GM19463 (cell line): ENCODE measurements at regions not wholly inside any gene's neighbourhood (a gene's known extent, or its start where the extent isn't known, plus 50 kb on each side); places are given as distances from the start of the nearest gene placed in this dataset.
"Not testable (repeated sequence)": the region's sequence is repeated elsewhere in the genome, so short reads cannot be mapped to it uniquely, and the experiment has no call there.

ENCODE experiments used
- ATAC-seq: cut with Tn5 transposase; IDR thresholded peaks from one replicate; pipeline ENCODE4 v1.9.1; 2021; ENCODE audit warnings: mild to moderate bottlenecking, moderate library complexity; ENCODE audit not compliant: unreplicated experiment

DNA sequence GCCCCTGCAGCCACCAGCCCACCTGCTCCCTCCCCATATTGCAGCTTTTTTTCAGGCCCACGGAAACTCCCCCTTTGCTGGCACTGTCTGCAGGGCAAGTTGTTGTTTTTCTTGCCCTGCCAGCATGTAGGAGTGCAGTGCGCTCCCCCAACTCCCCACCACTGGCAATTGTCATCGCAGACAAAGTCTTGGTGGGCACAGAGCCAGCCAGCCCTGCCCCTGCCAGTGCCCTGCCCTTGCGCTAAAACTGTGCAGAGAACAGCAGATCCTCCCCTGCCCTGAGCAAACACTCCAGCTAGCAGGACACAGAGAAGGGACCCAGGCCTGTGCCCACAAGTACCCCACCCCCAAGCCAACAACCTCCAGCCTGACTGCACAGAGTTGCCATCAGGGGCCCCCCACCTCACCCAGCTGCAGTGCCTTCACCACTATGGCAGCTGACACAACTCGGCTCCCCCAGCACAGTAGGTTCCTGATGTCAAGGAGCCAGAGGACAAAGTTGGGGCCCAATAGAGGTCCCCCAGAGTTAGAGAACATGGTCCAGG is 158.1 kb upstream of the ARHGAP42 start:
- no peak for ATAC-seq

DNA sequence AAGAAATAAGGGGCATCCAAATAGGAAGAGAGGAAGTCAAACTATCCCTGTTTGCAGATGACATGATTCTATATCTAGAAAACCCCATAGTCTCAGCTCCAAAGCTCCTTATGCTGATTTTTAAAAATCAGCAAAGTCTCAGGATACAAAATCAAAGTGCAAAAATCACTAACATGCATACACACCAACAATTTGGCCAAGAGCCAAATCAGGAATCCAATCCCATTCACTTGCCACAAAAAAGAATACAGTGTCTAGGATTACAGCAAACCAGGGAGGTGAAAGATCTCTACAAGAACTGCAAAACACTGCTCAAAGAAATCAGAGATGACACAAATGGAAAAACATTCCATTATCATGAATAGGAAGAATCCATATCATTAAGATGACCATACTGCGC is 155.8 kb upstream of the ARHGAP42 start:
- not testable (repeated sequence) for ATAC-seq

DNA sequence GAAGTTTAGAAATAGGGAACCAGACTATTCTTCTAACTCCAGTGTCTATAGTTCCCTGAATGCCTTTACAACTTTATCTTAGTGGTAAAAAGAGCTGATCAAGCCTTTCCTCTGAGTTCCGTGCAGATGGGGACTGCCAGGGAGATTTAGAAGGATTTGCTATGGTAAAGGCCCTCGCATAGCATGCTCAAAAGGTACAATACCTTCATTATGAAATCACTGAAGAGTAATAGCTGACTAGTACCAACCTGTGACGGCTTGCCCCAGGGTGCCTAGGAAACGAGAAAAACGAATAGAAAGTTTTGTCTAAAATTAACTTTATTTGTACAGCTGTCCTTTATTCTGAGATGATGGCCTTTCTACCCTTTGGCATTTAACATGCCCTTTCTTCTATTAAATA is 150.1 kb upstream of the ARHGAP42 start:
- ATAC-seq, result no peak

DNA sequence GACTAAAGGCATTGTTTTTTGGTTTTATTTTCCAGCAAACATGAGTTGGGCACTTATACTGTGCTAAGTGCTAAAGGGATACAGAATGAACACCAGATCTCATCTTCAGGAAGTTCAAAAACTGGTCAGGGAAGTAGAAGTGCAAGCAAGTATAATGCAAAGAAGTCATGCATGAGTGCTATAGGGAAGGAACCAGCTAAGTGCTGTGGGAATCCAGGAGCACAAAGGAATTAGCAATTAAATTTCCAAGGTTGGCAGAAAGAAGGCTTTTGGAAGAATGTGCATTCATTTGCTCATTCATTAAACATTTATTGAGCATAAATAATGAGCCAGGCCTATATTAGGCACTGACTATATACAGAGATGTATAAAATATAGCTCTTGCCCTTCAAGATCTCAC is 143.7 kb upstream of the ARHGAP42 start:
- ATAC-seq, result no peak

DNA sequence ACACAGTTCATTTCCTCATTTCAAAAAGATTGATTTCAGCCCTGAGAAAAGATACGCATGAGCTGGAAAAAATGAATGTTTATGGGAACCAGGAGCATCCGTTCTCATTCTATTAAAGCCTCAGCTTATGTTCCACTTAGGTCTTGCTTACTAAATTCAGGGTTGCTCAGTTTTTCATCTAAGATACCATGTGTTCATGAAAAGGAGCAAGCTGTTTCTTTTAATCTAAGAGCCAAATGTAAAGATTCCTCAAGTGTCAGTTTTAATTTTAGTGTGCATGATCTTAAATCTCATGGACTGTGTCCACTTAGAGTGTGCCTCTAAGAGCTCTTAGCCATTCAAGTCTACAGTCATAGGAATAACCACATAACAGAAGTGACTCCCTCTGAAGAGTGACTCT is 141.5 kb upstream of the ARHGAP42 start:
- no peak for ATAC-seq

DNA sequence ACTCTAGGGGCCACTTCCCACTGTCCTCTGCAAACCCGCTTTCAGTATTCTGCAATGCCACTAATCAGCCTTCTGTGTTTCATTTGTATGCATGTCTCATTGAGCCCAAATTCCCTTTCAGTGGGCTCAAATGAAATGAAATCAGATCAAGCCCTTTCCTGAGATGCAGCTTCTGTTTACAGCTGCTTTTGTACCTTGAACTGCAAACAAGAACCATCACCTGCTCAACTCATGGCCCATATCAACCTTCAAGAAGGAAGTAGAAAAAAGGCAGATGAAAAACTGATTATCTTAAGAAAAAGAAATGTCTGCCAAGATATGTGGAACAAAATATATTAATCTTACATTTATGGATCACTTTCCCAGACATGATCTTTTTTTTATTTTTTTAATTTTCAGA is 141.1 kb upstream of the ARHGAP42 start:
- no peak for ATAC-seq

DNA sequence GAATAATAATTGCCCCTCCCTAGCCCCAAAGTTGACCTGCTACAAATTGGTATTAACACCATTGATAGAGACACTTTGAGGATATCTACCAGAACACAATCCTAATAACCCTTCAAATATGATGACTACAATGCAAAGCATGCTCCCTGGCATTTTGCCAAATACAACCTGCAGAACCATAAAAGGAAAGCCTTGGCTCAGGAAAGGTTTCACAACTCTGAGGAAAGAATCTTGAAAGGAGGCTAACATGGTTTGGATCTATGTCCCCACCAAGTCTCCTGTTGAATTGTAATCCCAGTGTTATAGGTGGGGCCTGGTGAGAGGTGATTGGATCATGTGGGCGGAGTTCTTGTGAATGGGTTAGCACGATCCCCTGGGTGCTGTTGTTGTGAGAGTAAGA is 140.4 kb upstream of the ARHGAP42 start:
- ATAC-seq, result no peak

DNA sequence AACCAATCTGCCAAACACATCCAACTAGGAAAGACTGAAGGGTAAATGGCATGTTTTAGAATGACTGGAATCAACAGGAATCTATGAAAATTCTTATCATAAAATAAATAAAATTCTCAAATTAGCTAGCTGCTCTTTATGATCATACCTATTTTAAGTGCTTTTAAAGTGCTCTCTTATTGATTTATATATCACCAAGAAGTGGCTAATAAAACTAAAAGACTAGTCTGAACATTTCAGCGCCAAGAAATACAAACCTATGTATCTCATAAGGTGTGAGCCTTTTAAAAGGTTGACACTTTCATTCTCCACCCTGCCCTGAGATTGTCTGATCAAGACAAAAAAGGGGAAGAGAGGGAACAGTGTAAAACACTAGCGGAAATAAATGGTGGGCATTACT is 136.8 kb upstream of the ARHGAP42 start:
- no peak for ATAC-seq

DNA sequence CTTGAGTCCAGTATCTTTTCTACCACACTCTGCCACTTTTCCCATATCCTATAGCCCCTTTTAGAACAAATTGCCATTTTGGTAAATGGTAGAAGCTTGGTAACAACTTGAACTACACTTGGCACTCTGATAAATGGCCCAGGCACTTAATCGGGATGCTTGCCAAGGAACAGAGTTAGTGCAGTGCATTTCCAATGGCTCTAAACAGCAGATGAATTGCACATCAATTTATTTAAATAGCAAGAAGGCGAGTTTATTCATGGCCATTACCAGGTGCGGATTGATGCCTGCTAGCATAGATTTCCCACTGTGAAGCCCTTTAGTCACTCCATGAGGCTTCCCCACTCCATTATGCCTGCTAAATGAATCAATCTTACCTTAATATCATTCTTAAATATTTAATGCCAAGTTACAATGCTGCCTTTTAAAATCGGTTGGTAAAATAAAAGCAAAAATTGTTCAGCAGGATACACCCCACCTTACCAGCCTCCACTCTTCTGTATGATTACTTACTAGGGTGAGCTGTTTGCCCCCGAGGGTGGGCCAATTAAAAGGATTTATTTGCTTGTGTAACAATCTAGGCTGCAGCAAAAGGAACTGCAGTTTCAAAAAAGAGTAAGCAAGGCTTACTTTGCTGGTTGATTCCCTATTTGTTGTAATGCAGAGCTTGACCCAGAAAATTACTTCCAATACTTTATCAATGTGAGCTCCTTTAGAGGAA is 136.0 kb upstream of the ARHGAP42 start:
- ATAC-seq, result no peak

DNA sequence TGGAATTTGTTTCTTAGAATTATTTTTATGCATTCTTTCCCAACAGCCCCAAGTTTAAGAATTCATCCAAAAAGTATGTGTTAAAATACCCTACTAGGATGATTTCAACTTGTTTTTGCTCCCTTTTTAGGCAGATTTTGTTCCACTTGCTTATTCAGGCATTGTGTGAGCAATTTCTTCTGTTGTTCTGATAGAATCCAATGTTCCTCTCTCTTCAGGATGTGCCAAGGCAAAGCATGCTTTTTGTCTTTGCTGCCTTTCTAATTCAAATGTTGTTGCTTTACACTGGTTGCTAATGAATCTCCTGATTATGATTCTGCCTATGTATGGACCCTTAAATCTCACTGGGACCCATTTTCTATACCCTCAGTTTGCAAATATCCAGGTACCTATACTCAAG is 131.2 kb upstream of the ARHGAP42 start:
- ATAC-seq, result no peak

DNA sequence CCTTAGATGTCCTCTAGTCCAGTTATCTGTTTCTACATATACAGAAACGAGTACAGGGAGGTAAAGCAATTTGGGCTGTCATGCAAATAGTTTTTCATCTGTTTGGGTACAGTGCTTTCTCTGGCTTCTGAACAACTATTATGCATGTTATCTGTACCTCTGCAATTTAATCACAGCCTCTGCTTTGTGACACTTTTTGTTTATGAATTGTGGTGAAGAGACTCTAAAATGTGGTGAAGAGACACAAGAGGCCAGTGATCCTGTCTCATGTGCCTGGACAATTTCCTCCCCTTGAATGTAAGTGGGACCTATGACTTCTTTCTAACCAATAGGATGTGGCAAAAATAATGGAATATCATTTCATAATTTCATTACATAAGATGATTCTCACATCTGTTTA is 130.3 kb upstream of the ARHGAP42 start:
- no peak for ATAC-seq

DNA sequence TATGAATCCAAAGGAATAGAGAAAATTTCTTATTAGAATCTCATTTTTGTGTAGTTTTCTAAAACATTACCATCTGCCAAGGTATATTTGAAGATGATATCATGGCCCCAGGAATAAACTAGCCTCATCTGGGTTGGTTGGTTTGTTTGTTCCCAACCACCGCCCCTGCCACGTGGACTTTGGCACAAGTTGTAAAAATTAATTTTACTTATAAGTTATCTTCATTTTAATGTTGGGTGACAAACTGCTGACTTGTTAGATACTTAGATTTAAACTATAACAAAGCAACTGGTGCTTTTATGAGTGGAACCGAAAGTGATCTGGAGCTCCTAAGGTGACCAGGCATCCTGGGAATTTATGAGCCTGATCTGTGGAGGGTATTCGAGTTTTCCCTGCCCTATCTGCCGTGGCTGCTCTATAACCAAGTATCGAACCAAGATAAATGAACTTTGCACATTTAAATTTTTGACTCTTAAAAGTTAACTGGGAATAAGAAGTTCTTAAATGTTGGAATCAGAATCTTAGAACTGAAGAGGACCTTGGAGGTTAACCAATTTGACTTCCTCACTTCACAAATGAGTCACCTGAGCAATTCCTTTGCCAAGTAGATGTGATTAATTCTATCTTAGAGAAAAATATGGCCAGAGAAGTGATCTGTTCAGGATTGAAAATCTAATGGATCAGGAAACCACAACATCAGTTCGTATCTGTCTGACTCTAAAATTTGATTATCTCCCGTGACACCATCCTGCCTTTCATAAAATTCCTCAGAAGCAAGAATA is 129.1 kb upstream of the ARHGAP42 start:
- no peak for ATAC-seq

DNA sequence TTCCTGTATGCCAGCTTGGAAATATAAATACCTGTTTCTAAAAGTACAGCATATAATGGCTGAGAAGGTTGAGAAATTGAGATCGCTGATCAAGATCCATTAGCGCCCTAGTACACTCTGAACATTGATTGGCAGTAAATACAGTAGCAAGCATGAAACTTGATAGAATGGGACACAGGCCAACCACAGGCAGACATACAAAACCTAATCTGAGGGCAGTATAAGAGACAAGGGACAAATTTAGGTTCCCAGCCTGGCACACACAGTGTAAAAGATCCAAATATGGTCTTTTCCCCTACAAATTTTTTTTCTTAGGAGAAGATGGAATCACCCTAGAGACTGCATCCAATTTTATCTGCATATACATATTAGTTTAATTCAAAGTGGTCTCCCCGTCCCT is 126.5 kb upstream of the ARHGAP42 start:
- no peak for ATAC-seq

DNA sequence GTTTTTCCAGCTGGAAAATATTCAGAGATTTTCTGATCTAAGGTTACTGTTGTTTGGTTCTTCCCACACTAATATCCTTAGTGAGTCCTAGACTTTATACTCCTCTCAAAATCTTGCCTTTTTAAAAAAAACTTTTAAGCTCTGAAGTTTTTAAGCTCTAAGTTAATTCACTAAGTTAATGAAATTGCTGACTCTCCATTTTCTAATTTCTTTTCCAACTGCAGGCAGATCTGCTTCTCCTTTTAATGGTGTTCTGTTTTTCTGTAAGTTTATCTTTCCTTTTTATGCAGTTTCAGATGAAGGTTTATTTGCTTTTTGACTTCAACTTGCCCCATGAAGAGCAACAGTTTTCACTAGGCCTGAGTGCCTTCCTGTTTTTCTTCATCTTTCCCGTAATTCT is 125.8 kb upstream of the ARHGAP42 start:
- no peak for ATAC-seq

DNA sequence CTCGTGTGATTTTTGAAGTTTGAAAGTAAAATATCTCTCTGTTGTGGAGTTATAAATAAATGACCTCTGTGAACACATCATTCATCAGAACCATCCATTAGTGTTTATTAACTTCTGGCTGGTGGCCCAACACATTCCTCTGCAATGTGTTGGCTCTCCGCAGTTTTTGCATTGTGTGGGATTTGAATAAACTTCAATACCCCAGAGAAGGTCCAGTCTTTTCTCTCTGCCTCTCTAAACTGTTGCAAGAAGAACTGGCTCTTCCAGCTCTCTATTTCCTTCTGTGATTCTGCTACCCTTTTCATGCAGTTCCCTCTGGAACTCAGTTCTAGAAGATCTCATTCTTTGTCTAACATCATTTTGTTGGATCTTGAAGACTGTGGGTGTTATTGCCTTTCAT is 125.0 kb upstream of the ARHGAP42 start:
- no peak for ATAC-seq

DNA sequence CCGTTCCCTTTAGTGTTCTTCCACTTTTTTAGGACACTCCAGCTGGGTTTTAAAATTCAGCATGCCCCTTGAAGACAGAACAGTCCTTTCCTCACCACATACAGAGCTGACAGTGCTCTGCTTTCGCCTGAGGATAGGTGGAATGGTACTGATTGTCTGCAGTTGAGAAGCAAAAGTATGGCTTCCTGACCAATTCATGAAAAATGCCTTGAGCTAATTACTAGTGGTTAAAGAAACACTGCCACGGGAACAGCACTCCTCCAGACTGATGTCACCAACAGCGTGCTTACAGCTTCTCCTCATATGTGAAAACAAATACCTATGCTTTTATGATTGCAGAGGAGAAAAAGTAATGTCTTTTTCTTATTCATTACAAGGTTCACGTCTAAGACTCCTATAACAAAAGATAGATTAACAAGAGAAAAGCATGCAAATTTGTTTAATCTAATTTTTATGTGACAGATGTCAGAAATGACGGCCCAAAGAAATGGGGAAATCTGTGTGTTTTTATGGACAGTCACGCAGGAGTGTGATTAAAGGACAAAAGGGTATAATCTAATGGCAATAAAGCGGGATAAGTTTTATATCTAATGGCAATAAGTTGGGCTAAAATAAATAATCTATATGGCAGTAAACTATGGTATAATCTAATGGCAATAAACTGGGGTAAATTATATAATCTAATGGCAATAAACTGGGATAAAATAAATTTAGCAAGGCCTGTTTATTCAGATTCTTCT is 123.4 kb upstream of the ARHGAP42 start:
- ATAC-seq, result no peak

DNA sequence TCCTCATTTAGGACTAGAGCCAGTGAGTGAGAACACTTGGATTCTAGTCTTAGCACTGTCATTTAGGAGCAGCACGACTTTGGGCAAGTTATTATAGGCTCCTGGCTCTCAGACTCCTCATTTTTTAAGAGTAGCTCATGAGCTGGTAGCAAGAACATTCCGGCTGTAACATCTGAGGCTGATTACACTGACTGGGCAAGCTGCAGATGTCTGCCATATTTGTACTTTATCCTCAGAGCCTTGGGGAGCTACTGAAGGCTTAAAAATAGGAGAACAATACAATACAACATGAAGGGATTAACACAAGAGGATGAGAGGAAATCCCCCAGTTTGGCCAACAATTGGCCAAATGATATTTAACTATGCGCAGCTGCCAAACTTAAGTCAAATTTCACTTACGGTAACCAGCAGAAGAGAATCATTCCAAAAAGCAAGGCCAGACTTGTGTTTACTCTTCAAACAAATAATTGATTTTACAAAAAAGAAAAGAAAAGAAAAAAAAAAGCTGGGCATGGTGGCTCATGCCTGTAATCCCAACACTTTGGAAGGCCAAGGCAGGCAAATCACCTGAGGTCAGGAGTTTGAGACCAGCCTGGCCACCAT is 113.1 kb upstream of the ARHGAP42 start:
- no peak for ATAC-seq

DNA sequence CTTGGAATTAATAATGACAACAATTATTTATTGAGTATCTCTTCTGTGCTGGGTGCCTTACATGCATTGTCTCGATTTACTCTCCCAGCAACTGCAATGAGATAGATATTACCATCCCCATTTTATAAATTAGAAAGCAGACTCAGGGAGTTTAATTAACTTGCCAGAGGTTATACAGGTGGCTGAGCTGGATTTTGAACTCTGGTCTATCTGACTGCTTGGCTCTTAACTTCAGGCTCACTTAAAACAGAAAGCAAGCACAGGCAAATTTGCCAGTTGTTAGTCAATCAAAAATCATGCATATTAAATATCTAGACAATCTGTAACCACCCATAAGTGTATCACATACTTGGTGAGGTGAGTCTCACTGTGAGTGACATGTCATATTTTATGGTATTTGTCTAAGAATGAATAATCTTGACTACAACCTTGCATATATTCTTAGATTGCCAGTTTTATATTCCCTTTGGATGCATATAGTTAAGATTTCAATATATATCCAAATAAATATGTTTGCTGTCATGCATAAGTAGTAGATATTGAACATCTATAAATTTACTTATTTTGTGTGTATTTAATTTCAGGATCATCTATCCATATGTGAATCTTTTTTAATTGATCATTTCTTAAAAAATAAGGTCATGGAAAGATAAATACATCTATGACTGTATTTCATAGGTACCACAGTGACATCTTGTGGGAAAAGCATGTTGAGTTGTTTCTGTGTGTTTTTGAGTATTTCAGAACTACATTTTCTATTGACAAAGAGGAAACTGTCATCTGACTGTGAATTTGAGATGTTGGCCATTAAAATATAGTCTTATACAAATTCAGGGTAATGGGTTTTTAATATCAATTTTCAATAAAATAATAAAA is 112.0 kb upstream of the ARHGAP42 start:
- no peak for ATAC-seq

DNA sequence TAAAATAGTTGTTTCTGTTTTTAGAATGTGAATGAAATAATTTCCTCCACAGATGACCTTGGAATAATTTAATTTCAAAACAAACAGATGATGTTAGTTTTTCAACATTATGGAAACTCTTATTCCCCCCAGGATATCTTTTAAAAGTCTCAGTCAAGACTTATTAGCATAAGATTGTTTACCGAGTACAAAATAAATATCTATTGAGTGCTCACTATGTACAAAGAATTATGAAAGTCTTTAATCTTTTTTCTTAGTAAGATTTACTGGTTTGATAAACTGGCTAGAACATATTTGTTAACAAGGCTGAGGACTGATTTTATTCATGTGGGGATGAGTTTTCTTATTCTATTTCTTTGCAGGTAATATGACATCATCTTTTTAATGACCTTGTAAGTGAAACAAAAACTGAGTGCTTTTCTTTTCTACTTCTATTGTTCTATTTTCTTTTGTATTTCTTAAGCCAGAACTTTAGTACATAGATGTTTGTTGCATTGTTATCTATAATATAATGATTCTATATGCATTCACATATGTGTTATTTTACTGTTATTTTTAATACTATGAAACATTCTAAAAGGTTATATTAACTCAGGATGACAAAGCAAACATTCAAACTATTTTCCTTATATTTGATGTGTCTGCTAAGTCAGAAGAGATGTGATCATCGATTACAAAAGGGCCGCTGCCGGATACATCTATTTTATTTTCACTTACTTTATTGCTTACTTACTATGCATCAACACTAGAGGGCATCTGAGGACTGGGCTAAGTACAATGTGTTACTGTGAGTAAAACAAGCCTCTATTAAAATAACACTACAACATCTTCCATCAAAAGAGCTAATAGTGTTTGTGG is 111.0 kb upstream of the ARHGAP42 start:
- peak; percentile 89 for ATAC-seq

DNA sequence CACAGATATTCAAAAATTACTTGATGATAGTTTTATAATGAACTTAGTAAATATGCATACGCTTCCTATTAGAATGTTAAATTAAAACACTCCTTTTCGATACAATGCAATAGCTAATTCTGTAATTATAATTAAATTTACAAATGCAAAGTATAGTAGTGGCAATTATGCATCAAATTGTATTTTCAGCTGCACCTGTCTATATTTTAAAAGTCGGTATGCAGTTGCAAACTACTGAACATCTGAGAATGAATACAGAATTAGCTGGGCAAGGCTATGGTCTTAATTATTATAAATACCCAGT is 110.4 kb upstream of the ARHGAP42 start:
- ATAC-seq, result no peak
